ENCODE measurements at regions not wholly inside any gene's neighbourhood (a gene's known extent, or its start where the extent isn't known, plus 50 kb on each side); places are given as distances from the start of the nearest gene placed in this dataset.

DNA sequence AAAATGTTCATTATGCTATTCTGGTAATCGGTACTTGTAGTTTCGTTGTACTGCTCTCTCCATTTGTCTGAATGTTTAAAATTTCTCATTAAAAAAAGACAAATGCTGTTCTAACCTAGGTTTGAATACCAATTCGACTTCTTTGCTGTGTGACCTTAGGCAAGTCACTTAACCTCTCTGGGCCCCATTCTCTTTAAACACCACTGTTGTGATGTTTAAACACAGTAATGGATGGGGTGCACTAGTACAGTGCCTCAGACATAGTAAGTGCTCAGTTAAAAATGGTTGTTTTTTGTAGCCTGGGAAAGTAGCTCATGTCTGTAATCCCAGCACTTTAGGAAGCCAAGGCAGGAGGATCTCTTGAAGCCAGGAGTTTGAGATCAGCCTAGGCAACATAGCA, 138.5 kb downstream of the MRPL14 start:
- no peak for TF ChIP-seq FOXM1 (IDR thresholded peaks at IDR 0.05; ENCODE audit: low read depth)
- TF ChIP-seq RAD21 (IDR thresholded peaks at IDR 0.05; ENCODE audit: low read length), result no peak
- TF ChIP-seq, protein P1, sequence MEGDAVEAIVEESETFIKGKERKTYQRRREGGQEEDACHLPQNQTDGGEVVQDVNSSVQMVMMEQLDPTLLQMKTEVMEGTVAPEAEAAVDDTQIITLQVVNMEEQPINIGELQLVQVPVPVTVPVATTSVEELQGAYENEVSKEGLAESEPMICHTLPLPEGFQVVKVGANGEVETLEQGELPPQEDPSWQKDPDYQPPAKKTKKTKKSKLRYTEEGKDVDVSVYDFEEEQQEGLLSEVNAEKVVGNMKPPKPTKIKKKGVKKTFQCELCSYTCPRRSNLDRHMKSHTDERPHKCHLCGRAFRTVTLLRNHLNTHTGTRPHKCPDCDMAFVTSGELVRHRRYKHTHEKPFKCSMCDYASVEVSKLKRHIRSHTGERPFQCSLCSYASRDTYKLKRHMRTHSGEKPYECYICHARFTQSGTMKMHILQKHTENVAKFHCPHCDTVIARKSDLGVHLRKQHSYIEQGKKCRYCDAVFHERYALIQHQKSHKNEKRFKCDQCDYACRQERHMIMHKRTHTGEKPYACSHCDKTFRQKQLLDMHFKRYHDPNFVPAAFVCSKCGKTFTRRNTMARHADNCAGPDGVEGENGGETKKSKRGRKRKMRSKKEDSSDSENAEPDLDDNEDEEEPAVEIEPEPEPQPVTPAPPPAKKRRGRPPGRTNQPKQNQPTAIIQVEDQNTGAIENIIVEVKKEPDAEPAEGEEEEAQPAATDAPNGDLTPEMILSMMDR (IDR thresholded peaks at IDR 0.05), result no peak
- no peak for TF ChIP-seq EP300 (IDR thresholded peaks at IDR 0.05; ENCODE audit: borderline replicate concordance in 1 of 2, low read depth in 1 of 2, low read length in 1 of 2)
- TF ChIP-seq MAX (IDR thresholded peaks at IDR 0.05; ENCODE audit: low read depth), result no peak
- TF ChIP-seq SMC3 (IDR thresholded peaks at IDR 0.05; ENCODE audit: low read depth, low read length), result no peak
- no peak for TF ChIP-seq TCF12 (IDR thresholded peaks at IDR 0.05)
- TF ChIP-seq GABPA (IDR thresholded peaks at IDR 0.05; ENCODE audit: low read depth), result no peak
- no peak for TF ChIP-seq POLR2AphosphoS5 (IDR thresholded peaks at IDR 0.05; ENCODE audit: low read depth, low read length)
- no peak for TF ChIP-seq REST (IDR thresholded peaks at IDR 0.05; ENCODE audit: low read depth, low read length)

All from SK-N-SH (cell line).